ENCODE measurements at regions not wholly inside any gene's neighbourhood (a gene's known extent, or its start where the extent isn't known, plus 50 kb on each side); places are given as distances from the start of the nearest gene placed in this dataset.

DNA sequence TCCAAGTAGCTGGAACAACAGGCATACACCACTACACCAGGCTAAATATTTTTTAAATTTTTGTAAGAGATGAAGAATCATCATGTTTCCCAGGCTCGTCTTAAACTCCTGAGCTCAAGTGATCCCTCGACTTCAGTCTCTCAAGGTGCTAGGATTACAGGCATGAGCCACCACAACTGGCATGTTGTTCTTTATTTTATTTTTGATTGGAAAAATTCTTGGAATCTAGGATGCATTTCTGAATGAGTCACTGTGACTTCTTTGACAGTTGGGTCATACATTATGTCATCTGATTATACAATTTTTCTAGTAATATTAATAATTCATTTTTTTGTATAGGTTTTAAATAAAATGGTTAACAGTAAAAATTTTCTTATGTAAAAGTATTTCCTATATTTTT lies 870.2 kb downstream of the SI start (continued):
- TF ChIP-seq ZFP3 (CRISPR knock-in tag; IDR thresholded peaks at IDR 0.05), result no peak
- no peak for TF ChIP-seq RARB (CRISPR knock-in tag; IDR thresholded peaks at IDR 0.05)
- TF ChIP-seq CSDC2 (CRISPR knock-in tag; IDR thresholded peaks at IDR 0.05), result no peak

DNA sequence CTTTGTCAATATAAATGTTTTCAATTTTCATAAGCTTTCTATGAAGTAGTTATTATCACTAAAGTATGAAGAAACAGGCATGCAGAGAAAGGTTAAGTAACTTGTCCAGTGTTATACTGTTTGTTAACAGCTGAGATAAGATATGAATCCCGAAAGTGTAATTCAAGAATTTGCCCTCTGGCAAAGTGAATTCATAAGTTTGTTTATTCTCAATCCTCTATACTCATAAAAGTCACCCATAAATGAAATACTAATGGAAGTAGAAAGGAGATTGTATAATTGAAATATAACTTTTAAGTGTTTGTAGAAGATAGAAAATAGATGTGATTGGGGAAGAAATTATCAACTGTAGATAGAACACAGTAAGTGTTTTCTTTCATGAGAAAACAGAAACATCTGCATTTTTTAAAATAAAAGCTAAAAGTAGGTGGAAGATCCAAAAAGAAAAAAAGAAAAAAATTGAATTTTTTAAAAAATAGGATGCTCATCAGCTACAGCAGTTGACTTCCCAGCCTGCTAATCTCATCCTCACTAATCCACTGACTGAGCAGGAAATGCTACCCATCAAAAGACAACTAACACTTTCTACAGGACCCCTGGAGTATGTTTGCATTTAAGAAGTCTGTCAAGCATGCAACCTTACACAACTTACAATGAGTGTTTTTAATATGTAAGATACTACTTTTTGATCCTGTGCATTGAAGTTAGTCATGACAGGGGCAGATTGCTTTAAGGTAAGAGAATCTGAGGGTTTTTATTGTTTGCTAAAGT lies 878.1 kb downstream of the SI start:
- no peak for ATAC-seq
- TF ChIP-seq ISL1 (CRISPR knock-in tag; IDR thresholded peaks at IDR 0.05), result no peak
- TF ChIP-seq ZFP3 (CRISPR knock-in tag; IDR thresholded peaks at IDR 0.05), result no peak
- TF ChIP-seq, protein P1, sequence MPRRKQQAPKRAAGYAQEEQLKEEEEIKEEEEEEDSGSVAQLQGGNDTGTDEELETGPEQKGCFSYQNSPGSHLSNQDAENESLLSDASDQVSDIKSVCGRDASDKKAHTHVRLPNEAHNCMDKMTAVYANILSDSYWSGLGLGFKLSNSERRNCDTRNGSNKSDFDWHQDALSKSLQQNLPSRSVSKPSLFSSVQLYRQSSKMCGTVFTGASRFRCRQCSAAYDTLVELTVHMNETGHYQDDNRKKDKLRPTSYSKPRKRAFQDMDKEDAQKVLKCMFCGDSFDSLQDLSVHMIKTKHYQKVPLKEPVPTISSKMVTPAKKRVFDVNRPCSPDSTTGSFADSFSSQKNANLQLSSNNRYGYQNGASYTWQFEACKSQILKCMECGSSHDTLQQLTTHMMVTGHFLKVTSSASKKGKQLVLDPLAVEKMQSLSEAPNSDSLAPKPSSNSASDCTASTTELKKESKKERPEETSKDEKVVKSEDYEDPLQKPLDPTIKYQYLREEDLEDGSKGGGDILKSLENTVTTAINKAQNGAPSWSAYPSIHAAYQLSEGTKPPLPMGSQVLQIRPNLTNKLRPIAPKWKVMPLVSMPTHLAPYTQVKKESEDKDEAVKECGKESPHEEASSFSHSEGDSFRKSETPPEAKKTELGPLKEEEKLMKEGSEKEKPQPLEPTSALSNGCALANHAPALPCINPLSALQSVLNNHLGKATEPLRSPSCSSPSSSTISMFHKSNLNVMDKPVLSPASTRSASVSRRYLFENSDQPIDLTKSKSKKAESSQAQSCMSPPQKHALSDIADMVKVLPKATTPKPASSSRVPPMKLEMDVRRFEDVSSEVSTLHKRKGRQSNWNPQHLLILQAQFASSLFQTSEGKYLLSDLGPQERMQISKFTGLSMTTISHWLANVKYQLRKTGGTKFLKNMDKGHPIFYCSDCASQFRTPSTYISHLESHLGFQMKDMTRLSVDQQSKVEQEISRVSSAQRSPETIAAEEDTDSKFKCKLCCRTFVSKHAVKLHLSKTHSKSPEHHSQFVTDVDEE (CRISPR knock-in tag; IDR thresholded peaks at IDR 0.05), result no peak
- TF ChIP-seq ESRRG (CRISPR knock-in tag; IDR thresholded peaks at IDR 0.05), result no peak
- TF ChIP-seq OSR1 (CRISPR knock-in tag; IDR thresholded peaks at IDR 0.05), result no peak
- TF ChIP-seq, protein P2, sequence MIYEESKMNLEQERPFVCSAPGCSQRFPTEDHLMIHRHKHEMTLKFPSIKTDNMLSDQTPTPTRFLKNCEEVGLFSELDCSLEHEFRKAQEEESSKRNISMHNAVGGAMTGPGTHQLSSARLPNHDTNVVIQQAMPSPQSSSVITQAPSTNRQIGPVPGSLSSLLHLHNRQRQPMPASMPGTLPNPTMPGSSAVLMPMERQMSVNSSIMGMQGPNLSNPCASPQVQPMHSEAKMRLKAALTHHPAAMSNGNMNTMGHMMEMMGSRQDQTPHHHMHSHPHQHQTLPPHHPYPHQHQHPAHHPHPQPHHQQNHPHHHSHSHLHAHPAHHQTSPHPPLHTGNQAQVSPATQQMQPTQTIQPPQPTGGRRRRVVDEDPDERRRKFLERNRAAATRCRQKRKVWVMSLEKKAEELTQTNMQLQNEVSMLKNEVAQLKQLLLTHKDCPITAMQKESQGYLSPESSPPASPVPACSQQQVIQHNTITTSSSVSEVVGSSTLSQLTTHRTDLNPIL (CRISPR knock-in tag; IDR thresholded peaks at IDR 0.05; ENCODE audit: low read depth), result no peak
- TF ChIP-seq, protein P3, sequence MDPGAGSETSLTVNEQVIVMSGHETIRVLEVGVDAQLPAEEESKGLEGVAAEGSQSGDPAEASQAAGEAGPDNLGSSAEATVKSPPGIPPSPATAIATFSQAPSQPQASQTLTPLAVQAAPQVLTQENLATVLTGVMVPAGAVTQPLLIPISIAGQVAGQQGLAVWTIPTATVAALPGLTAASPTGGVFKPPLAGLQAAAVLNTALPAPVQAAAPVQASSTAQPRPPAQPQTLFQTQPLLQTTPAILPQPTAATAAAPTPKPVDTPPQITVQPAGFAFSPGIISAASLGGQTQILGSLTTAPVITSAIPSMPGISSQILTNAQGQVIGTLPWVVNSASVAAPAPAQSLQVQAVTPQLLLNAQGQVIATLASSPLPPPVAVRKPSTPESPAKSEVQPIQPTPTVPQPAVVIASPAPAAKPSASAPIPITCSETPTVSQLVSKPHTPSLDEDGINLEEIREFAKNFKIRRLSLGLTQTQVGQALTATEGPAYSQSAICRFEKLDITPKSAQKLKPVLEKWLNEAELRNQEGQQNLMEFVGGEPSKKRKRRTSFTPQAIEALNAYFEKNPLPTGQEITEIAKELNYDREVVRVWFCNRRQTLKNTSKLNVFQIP (CRISPR knock-in tag; IDR thresholded peaks at IDR 0.05; ENCODE audit: borderline replicate concordance, low read depth), result no peak
- TF ChIP-seq CSDC2 (CRISPR knock-in tag; IDR thresholded peaks at IDR 0.05), result no peak
- no peak for TF ChIP-seq PPARA (CRISPR knock-in tag; IDR thresholded peaks at IDR 0.05; ENCODE audit: borderline replicate concordance)

DNA sequence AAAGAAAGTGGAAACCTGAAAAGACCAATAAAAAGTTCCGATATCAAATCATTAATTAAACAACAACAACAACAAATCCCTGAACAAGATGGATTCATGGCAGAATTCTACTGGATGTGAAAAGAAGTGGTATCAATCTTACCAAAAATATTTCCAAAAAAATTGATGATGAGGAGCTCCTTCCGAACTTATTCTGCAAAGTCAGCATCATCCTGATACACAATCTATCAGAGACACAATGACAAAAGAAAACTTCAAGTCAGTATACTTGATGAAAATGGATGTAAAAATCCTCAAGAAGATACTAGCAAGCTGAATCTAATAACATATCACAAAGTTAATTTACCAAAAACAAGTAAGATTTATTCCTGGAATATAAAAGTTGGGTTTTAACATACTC lies 881.8 kb downstream of the SI start:
- TF ChIP-seq, protein P3 (CRISPR knock-in tag; IDR thresholded peaks at IDR 0.05; ENCODE audit: borderline replicate concordance, low read depth), result no peak
- TF ChIP-seq OSR1 (CRISPR knock-in tag; IDR thresholded peaks at IDR 0.05) (no peak), ISL1 (CRISPR knock-in tag; IDR thresholded peaks at IDR 0.05) (no peak), ZFP30 (CRISPR knock-in tag; IDR thresholded peaks at IDR 0.05) (no peak), SNAI2 (CRISPR knock-in tag; IDR thresholded peaks at IDR 0.05) (no peak), BACH2 (CRISPR knock-in tag; IDR thresholded peaks at IDR 0.05; ENCODE audit: borderline replicate concordance) (no peak), ZNF565 (CRISPR knock-in tag; conservative IDR thresholded peaks at IDR 0.05; ENCODE audit: low read depth) (no peak), ZC3H10 (CRISPR knock-in tag; IDR thresholded peaks at IDR 0.05) (no peak)
- TF ChIP-seq, protein P2 (CRISPR knock-in tag; IDR thresholded peaks at IDR 0.05; ENCODE audit: low read depth), result no peak
- TF ChIP-seq, protein P4, sequence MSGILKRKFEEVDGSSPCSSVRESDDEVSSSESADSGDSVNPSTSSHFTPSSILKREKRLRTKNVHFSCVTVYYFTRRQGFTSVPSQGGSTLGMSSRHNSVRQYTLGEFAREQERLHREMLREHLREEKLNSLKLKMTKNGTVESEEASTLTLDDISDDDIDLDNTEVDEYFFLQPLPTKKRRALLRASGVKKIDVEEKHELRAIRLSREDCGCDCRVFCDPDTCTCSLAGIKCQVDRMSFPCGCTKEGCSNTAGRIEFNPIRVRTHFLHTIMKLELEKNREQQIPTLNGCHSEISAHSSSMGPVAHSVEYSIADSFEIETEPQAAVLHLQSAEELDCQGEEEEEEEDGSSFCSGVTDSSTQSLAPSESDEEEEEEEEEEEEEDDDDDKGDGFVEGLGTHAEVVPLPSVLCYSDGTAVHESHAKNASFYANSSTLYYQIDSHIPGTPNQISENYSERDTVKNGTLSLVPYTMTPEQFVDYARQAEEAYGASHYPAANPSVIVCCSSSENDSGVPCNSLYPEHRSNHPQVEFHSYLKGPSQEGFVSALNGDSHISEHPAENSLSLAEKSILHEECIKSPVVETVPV (CRISPR knock-in tag; IDR thresholded peaks at IDR 0.05), result no peak
- TF ChIP-seq, protein P5, sequence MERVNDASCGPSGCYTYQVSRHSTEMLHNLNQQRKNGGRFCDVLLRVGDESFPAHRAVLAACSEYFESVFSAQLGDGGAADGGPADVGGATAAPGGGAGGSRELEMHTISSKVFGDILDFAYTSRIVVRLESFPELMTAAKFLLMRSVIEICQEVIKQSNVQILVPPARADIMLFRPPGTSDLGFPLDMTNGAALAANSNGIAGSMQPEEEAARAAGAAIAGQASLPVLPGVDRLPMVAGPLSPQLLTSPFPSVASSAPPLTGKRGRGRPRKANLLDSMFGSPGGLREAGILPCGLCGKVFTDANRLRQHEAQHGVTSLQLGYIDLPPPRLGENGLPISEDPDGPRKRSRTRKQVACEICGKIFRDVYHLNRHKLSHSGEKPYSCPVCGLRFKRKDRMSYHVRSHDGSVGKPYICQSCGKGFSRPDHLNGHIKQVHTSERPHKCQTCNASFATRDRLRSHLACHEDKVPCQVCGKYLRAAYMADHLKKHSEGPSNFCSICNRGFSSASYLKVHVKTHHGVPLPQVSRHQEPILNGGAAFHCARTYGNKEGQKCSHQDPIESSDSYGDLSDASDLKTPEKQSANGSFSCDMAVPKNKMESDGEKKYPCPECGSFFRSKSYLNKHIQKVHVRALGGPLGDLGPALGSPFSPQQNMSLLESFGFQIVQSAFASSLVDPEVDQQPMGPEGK (CRISPR knock-in tag; IDR thresholded peaks at IDR 0.05; ENCODE audit: borderline replicate concordance), result no peak
- TF ChIP-seq, protein P1 (CRISPR knock-in tag; IDR thresholded peaks at IDR 0.05), result no peak
- no peak for ATAC-seq
